MV-4-11 (cell line): ENCODE measurements at regions not wholly inside any gene's neighbourhood (a gene's known extent, or its start where the extent isn't known, plus 50 kb on each side); places are given as distances from the start of the nearest gene placed in this dataset.

Source experiments
- DNase-seq: peaks from one replicate; lab custom pipeline; 2025; lab: John Stamatoyannopoulos, UW

DNA sequence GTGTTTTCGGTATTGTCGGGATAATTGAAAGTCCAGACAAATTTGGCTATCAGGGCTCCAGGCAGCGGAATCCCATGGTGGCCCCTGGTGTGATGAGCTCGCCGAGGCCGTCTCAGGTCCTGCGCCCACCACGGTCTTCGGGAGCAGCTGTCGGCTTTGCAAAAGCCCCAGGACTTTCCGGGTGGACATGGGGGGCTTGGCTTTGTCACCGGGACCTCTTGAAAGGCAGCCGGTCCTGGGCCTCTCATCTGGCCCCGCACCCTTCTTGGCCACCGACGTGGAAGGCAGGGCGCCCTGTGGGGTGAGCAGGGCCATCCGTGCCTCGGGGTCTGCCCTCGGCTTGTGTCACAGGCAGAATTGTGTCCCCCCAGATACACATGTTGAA lies 87.1 kb upstream of the ACTRT2 start:
- no peak for DNase-seq

DNA sequence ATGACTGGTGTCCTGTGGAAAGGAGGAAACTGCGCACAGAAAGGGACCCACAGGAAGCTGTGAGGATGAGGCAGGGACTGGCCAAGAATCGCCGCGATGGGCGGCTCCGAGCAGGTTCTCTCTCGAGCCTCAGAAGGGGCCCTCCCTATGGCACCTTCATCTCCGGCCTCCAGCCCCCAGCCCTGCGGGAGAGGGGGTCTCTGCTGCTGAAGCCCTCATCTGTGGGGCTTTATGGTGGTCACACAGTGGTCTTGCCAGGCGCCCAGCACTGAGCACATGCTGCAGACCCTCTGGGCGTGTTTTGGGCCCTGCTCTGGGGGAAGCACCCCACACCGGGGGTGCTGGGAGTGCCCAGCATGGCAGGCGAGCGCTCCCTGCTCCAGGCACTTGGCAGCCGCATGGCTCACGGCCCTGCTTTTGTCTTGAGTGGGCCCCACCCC lies 86.6 kb upstream of the ACTRT2 start:
- DNase-seq = no peak

DNA sequence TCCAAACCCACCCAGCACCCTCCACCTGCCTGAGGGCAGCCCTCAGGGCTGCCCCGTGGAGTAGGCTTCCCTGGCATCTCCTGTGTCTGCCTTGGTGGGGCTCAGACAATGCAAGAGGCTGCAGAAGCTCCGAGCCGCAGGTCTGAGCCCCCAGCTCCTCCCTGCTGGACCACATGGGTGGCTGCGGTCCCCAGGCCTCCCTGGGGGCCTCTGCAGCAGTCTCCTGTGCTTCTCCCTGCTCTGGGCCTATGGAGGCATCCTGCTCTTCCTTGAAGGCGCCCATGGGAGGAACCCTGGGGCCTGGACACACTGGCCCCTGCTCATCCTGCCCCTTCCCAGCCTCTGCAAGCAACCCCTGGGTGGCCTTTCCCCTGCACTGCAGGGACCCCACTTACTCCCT lies 86.1 kb upstream of the ACTRT2 start:
- no peak for DNase-seq

DNA sequence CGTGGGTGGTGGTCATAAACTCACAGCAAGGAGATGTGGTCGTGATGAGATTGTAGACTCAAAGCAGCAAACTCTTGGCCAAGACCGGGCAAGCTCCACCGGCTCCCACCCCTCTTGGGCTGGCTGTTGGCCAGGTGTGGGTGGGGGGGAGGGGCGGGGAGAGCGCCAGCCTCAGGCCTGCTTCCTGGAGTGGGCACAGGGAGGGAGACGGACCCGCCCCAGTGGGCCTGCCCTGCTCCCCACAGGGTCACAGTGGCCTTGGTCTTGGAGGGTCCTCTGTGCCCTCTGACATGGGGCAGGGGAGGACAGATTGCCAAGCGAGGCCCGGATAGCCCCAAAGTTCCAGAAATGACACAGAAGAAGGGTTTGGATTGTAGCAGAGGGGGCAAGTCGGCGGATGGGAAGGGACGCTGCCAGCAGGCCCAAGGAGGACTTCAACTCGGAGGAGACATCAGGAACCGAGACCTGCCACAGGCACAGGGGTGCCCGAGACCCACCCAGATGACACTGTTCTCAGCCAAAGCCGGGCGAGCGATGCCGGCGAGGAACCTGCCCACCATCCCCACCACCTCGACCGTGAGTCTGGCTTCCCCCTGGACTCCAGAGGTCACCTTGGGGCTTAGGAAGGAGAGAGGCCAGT lies 85.4 kb upstream of the ACTRT2 start:
- no peak for DNase-seq

DNA sequence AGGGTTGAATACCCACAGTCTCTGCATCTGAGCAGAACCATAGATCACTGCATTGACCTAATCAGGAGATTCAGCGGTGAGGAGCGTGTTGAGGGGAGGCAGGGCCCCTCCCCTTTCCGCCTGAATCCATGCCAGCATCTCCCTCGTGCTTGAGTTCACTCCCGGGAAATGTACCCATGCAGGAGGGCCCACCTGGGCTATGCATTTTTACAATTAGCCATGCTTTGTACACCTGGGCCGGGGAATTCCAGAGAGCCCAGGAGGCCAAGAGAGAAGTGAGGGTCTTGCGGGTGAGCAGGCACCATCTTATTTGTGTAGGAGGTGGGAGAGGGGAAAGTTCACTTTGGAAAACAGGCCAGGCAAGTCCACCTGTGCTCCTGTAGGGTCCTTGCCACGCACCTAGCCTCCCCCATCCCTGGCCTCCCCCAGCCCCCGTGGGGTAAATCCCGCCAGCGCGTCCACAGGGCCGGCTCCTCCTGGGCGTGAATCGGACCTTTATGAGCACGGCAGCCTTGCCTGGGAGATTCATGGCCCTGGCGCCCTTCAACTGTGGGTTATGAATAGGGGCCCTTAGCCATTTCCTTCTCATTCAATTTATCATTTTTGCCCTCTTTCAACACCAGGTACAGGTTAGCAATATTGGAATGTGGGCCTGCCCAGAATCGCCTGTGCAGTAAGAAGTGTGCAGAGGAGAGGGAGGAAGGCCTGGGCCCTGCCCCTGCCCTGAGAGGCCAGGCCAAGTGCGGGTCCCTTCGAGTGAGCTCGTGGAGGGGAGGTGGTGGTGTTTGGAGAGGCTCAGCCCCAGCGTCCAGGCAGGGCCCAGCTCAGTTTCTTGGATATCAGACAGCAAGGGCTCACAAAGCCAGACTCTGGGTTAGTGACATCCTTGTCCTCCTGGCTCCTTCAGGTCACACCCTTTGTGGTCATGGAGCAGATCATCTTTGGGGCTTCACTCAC lies 84.4 kb upstream of the ACTRT2 start:
- DNase-seq = no peak

DNA sequence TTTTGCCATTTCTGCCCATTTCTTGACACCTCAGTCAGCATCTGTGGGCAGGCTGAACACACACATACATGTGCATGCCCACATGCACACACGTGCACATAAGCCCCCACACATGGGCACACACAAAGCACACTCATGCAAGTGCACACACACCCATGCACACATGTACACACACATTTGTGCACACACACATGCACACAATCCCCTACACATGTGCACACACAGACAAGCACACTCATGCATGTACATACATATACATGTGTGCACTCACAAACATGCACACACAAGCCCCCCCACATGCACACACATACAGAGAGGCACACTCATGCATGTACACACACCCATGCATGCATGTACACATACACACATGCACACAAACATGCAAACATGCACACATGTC lies 83.5 kb upstream of the ACTRT2 start:
- no peak for DNase-seq

DNA sequence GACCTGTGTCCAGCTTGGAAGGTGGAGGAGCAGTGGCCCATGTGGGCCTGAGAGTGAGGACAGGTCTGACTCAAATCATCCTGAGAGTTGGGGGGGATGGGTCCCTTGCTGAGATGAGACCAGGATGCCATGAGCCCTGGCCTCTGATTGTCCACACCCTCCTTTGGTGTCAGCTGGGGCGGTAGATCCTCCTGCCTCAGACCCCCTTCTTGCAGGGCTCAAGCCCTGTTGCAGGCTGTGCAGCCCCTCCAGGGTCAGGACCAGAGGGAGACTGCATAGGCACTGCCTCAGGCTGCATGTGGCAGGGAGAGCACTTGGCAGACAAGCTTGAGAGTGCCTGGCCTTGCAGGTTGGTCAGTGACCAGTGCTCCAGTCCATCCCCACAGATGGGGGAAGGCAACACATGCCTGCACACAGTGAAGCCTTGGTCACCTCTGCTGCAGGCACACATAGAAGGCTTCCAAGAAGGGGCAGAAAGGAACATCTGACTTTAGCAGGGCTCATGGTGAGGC lies 82.2 kb upstream of the ACTRT2 start:
- no peak for DNase-seq

DNA sequence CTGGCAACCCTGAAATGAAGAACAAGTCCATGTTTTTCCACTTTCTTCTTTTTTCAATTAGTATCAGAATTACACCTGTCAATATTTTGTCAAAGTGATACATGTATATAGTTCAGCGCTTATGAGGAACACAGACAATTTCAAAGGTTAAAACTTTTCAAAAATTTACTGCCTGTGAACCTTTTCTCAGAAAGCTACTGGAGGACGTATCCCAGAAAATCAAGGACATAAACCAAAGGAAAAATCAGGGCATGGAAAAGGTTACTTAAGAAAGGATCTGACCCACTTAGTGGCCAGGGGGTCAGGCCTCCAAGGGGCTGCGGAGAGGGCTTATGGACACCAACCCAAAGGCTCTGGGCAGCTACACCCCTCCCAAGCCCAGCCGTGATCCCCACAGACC lies 81.1 kb upstream of the ACTRT2 start:
- DNase-seq = no peak

DNA sequence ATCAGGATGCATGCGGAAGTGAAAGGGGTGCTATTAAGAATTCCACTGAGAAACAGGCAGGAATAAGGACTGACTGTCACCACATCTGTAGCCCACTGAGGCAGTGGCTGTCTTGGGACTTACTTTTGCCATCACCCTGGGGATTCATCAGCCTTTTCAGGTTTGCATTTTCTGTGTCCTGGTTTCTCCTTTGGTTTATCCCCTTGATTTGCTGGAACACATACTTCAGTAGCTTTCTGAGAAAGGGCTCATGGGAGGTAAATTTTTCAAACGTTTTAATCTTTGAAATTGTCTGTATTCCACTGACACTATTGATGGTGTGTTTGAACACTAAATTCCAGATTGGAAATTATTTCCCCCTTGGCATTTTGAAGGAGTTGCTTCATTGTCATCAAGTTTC lies 80.2 kb upstream of the ACTRT2 start:
- no peak for DNase-seq

DNA sequence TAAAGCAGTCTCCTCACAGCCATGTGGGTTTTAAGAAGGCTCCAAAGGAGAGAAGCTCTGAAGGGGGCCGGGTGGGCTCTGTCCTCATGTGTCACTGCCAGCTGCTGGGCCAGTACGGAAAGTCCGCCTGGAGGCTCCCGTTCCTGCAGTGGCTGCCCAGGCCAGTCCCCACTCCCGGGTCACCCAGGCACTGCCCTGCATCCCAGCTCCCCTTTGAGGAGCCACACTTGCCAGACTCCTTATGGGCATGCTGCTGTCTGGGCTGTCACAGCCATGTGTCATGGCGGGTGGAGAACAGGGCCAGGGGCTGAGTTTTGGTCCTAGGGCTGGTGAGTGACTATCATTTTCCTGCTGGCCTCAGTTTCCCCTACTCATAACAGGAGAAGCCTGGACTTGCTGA lies 79.4 kb upstream of the ACTRT2 start:
- DNase-seq = no peak

DNA sequence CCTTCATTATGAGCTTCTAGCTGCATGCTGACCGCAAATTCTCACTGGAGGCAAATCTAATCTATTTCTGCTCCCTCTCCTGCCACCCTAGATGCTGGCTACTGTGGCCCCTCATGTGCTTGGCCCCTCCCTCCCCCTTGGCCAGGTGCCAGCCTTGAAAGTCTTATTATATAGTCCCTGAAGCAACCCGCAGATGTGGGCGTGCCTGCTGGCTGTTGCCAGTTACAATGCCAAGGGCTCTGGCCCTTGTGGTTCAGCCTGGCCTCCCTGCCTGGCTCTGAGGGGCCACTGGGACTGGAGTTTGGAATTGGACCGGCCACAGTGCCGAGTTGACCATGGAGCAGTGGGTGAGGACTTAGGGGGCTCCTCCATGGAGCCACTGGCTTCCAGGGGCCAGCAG lies 78.9 kb upstream of the ACTRT2 start:
- no peak for DNase-seq

DNA sequence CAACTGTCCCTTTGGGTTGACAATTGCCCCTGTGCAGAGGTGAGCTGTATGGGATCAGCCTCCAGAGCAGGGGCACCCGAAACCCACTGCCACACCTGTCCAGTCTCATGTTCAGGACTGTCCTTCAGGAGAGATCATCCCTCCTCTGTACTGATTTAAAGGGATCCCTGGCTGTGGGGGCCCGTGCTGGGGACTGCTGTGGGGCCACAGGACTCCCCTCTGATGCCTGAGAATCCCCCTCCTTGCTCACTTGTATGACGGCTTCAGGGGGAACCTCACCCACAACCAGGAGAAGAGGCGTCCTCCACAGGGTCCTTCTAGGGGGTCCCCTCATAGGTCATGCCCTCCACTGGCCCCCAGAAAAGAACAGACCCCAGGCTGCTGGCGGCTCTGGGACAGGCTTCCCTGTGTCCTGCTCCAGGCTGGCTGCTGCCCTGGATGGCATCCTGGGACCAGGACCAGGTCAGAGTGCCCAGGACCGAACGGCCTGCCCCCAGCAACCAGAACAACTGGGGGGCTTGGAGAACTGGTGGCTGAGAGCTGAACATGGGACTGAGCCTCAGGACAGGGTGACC lies 77.5 kb upstream of the ACTRT2 start:
- DNase-seq = no peak

DNA sequence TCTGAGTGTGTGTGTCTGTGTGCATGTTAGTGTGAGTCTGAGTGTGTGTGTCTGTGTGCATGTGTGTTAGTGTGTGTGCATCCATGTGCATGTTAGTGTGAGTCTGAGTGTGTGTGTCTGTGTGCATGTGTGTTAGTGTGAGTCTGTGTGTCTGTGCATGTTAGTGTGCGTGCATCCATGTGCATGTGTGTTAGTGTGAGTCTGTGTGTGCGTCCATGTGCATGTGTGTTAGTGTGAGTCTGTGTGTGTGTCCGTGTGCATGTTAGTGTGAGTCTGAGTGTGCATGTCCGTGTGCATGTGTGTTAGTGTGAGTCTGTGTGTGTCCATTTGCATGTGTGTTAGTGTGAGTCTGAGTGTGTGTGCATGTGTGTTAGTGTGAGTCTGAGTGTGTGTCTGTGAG lies 76.6 kb upstream of the ACTRT2 start:
- no peak for DNase-seq

DNA sequence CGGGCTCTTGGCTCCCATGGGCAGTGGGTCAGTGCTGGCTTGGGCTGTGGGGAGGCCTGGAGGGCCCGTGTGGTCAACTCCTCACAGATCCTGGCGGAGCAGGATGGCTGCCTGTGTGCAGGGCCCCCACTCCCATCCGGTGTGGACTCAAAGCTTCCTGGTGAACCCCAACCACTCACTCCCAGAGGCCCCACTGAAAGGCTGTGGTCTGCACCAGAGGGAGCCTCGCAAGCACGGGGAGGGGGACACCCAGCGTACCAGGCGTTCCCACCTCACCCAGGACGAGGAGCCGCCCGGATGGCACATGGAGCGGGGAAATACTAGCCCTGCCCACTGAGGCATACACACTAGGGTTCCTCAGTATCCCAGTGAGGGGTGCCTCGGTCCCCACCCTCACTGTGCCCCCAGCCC lies 75.4 kb upstream of the ACTRT2 start:
- DNase-seq = no peak

DNA sequence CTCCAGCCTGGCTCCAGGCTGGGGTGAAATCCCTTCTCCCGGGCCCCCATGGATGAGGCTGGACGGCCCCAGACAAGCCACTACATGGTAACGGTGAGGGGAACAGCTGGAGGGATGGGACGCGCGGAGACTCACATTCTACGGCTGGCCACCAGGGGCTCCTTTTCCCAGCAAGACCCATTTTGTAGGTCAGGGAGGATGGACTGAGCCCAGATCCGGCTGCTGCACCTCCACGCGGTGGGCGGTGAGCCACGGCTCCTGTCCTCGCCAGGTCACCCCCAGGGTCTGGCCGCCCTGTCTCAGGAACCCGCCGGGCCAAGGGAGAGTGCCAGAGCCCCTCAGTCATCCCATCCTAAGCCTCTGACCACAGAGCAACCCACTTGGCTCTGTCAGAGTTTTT lies 75.0 kb upstream of the ACTRT2 start:
- DNase-seq = no peak

DNA sequence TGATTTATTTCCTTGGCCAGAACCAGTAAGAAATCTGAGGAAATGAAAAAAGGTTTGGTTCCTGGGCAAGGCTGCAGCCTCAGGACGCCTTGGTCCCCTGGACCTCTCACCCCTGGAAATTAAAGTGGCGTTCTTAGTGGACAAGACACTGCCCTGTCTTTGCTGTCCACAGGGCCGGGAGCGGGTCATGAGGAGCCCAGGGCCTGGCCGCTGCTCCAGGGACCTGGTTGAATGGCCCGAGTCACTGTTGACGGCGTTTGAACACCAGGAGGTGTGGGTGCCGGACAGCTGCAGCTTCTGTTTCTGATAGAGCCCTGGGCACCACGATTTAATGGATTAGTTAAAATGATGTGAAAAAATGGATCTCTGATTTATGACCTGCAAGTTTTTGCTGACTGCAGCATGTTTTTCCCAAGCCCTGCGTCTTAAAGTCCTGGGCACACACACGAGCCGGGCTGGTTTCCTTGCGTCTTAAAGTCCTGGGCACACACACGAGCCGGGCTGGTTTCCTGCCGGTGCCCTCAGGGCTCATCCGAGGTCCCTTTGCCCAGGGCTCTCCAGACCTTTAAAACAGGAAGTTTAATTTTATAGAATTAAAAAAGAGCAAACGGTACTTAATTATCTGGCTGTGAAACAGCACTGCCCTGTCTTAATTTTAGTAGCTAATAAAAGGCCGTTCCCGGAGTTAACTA lies 74.1 kb upstream of the ACTRT2 start:
- DNase-seq = no peak

DNA sequence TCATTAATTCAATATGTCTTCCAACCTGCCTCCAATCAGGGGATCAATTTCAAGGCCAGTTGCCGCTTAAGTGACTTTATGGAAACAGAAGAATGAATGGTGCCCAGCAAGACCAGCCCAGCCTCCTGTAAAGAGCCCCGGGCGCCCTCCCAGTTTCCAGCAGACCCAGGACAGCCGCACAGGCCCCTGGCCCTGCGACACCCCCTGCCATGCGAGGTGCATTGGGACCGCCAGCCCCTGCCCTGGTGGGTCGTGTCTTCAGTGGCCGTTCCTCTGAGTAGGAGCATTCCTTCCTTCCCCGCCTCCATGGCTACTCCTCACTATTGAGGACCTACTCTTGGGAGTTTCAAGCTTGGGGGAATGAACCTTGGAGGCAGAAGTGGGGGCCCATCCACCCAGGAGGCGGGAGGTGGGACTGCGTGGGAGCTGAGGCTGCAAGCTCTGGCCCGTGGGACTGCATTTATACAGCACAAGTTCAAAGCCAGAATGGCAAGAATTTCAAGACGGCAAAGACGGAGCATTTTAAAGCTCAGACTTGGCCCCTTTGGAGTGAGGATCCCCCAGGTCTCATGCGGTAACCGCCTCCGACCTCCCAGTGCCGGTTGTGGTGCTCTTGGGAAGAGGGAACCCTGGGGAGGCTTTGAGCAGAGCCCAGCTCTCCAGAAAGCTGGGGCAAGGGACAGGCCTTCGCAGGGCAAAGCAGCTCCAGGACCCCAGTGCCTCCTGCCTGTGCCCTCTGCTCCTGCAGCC lies 73.1 kb upstream of the ACTRT2 start:
- no peak for DNase-seq

DNA sequence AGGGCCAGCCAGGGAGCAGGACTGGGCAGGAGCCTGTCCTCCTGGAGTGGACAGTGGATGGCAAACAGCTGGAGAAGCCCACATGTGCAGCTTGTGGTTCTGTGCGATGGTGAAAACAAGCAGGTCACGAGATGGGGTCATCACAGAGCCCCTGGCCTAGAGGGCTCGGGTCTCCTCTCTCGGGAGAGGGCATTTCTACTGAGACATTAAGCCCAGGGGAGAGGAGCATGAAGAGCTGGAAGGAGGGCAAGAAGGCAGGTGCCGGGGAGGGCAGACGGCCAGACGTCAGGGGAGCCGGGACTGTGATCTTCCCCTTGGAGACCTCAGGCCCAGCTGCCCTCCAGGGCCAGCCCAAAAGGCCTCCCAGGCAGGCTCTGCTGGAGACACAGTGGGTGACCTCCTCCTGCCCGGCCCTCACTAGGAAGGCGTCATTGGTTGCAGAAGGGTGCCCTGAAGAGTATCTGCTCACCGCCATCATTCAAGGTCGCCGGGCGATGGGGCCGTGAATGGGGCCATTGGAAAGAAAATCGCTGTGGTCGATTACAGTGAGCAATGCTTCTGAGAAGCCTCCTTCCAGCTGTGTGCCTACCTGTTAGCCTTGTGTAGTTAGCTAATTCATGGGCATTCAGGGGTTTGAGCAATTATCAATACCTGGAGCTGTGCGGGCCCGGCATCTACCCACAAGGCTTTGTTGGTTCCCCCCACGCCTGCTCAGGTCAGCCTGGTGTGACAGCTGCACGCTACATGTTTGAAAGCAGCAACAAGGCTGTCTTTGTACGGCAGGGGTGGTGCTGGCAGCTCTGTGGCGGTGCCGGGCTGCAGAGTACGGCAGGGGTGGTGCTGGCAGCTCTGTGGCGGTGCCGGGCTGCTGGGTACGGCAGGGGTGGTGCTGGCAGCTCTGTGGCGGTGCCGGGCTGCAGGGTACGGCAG lies 72.3 kb upstream of the ACTRT2 start:
- DNase-seq = no peak

DNA sequence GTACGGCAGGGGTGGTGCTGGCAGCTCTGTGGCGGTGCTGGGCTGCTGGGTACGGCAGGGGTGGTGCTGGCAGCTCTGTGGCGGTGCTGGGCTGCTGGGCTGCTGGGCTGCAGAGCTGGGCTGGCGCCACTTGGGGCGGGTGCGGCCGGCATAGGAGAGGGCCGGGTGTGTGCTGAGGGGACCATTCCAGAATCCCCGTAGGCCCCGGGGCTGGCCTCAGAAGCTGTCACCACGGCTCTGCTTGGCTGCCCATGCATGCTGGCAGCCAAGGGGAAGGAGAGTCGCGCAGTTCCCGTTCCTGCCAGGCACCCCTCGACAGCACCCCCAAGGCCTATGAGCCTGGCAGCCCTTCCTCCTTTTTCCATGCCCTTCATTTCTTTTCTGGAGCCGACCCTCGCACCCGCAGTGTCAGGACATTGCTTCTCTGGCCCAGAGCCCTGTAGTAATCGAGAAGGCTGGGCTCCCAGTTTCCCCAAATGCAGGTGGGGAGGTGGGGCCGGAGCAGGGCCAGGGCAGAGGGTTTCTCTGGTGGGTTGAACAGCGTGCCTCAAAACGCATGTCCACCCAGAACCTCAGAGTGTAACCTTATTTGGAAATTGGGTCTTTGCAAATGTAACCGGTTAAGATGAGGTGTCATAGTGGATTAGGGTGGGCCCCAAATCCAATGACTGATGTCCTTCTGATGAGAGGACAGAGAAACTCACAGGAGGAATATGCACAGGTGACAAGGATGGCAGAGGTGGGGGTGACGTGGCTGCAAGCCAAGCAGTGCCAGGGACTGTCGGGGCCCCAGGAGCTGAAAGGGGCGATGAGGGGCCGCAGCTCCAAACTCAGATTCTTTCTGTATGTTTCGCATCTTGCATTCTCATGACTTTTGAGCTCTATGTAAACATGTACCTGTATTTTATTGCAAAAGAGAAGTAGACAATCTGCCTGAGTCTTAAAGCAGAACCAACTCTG lies 71.0 kb upstream of the ACTRT2 start:
- DNase-seq = no peak
